Kidney capillary endothelial cell (primary cell): ENCODE measurements at regions not wholly inside any gene's neighbourhood (a gene's known extent, or its start where the extent isn't known, plus 50 kb on each side); places are given as distances from the start of the nearest gene placed in this dataset.
A peak's percentile ranks its signal among the peaks of the same experiment; 100 is the strongest.

Experiments
- DNase-seq: peaks from one replicate; pipeline ENCODE4 v3.0.0-alpha.2; 2018; ENCODE audit warnings: low spot score

DNA sequence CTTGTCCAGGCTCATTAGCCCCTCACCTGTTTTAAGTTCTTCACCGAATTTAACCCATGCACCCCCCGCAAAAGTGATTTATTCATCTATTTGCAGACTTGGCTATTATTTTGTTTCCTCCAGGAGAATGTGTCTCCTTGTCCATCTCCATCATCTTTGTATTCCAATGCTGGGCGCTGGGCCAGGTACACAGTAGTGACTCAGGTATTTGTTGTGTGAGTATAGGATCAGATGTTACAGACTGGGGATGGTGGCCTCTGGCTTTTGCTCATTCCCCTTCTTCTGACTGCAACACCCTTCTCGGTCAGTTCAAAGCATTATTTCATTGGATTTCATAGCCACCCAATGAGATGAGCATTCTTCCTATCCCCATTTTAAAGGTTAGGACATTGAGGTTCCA lies 408.2 kb downstream of the MN1 start:
- DNase-seq: no peak

DNA sequence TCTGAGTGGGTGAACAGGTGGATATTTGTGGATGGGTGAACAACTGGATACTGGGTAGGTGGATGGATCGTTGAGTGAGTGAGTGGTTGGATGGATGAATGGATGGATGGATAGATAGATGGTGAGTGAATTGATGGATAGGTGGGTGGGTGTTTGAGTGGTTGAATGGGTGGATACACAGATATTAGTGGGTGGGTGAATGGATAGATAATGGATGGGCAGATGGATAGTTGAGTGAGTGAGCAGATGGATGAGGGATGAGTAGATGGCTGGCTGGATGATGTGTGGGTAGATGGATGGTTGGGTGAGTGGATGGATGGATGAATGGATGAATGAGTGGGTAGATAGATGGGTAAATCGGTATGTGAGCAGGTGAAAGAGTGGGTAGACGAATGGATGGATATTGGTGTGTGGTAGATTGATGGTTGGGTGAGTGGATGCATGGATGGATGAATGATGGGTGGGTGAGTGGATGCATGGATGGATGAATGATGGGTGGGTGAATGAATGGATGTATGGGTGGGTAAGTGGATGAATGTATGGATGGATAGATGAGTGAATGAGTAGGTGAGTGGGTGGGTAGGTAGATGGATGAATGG lies 406.7 kb downstream of the MN1 start:
- no peak for DNase-seq

DNA sequence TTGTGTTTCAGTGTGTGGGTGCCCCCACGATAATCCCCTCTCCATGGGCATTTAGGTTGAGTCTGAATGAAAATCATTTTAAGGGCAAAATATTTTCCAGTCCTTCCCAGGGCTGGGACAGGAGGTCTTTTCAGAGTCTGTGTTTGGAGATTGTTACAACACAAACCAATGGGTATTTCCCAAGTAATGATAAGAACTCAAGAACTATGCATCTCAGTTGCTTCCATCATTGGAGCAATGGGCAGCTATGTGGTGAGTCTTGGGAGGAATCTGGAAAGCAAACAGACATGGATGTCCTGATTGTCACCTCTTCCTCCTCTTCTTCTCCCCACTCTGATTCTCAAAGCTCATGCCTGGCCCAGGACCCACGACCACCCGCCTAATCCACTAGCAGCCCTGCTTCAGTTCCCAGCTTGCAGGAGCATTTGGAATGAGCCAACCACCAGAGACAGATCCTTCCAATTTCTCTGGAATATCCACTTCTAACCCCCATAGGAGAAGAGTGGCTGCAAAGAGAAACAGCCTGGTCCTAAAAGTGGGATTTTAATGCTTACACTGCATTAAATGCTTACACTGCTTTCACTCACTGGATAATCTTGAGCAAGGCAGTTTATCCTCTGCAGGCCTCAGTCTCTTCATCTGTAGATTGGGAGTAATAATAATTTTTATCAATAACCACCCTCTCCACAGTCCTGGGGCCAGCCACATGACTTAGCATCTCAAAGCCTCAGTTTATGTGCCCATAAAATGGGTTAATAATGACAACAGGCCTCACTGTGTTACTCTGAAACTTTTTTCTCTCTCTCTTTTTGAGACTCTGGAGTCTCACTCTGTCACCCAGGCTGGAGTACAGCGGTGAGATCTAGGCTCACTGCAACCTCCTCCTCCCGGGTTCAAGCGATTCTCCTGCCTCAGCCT lies 404.3 kb downstream of the MN1 start:
- no peak for DNase-seq

DNA sequence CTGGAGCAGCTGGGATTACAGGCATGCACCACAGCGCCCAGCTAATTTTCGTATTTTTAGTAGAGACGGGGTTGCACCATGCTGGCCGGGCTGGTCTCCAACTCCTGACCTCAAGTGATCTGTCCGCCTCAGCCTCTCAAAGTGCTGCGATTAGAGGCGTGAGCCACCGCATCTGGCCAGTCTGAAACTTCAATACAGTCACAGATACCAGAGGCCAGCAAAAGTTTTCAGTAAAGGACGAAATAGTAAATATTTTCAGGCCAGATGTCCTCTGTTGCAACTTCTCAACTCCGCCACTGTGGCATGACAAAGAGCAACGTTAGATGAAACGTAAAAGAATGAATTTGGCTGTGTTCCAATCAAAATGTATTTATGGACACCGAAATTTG lies 403.6 kb downstream of the MN1 start:
- DNase-seq: no peak

DNA sequence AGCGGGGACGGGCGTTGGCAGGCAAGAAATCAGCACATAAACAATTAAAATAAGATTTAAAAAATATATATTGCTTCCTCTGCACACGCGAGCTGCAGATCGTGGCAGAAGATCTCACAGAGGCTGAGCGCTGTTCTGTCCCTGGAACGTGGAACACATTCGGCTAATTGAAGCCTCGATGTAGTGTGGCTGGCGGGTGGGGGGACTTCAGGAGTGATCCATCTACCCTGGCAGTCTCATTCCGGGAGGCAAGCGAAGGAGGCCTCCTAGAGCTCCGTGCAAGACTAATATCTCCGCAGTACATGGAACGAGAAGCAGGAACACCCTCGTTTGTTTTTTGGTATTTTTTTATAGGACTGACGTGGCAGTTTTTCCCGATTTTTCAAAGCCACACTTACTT lies 402.4 kb downstream of the MN1 start:
- no peak for DNase-seq

DNA sequence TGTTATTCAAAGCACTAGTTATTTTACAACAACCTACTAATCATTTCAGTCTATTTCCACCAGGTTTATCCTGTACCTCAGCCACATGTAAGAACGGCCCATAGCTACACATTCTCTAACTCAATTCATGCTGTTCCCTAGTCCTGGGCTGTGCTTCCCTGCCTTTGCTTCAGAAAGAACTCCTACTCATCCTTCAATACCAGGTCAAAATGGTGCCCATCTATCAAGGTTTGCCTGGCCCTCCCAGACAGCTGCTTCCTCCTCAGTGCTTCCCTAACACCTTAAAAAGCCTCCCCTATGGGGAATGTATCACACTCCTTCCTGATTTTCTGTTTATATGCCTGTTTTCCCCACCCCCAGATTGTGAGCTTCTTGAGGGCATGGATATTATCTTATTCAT lies 400.7 kb downstream of the MN1 start:
- DNase-seq: no peak

DNA sequence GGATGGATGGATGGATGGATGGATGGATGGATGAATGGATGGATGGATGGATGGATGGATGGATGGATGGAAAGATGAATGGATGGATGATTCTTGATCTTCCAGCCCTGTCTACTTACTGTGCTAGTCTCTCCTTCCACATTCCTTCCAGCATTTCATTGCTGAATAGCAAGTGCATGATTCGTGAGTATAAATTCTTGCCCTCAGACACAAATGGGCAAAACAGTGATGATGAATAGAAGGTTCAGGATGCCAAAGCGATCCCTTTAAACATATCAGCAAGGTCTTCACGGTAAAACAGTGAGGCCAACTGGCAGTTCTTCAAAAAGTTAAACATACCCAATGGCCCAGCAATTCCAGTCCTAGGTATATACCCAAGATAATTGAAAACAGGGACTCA lies 400.2 kb downstream of the MN1 start:
- DNase-seq: no peak

DNA sequence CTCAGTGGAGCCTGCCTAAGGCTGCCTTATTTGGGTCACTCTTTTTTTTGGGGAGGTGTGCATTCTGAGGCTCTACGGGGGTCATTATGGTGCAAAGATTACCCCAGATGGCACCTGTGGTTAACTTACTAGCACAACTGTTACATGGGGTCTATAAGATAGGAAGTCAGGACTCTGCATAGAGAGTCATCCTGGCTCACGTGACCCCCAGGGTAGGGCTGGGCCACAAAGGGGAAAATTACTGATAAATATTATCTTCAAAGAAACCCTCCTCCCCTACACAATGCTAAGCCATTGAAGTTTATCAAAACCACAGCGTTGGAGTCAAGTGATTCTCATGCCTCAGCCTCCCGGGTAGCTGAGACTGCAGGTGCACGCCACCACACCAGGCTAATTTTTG lies 397.1 kb downstream of the MN1 start:
- no peak for DNase-seq

DNA sequence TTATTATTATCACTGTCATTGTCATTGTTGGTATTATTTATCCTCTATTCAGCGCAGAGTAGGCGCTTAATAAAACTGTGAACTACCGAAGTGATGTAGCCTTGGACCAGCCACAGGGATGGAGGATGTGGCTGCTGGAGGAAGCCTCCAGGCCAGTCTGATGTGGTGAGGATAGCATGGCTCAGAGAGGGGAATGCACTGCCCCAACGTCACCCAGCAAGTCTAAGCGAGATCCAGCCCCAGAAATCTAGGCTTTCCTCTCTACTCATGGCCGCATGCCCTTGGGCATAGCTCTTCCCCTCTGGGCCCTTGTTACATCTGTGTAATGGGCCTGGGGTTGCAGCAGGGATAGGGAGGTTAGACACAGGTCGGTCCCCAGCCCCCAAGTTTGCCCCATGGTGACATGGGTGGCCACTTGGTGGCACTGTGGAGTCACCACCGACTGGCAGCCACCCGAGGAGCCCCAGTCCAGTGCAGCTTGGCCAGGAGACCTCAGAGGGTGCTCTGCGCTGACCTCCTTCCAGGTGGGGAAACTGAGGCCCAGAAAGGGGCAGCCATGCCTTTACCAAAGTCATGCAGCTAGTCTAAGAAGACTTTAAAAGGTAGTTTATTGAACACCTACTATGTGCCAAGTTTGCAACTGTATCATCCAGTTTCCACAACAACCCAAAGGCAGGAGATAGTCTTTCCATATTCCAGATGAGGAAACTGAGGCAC lies 395.7 kb downstream of the MN1 start:
- DNase-seq: peak; percentile 42

DNA sequence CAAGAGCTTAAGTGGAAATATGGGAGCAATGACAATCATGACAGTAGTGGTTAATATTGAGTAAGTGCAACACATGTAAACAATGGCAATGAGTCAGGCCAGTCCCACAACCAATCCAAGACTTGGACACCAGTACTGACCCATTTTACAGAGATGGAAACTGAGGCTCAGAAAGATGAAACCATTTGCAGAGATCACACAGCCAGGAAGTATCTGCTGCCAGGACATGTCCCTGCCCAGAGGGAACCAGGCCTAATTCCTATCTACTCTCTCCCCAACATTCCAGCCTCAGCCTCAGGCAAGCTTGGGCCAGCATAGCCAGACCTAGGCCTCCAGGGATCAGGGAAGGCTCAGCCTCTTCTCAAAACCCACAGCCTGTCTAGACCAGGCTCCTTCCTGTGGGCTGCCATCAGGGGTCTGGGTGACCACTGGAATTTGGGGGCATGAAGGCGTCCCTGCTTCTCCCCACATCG lies 395.1 kb downstream of the MN1 start:
- DNase-seq: no peak

DNA sequence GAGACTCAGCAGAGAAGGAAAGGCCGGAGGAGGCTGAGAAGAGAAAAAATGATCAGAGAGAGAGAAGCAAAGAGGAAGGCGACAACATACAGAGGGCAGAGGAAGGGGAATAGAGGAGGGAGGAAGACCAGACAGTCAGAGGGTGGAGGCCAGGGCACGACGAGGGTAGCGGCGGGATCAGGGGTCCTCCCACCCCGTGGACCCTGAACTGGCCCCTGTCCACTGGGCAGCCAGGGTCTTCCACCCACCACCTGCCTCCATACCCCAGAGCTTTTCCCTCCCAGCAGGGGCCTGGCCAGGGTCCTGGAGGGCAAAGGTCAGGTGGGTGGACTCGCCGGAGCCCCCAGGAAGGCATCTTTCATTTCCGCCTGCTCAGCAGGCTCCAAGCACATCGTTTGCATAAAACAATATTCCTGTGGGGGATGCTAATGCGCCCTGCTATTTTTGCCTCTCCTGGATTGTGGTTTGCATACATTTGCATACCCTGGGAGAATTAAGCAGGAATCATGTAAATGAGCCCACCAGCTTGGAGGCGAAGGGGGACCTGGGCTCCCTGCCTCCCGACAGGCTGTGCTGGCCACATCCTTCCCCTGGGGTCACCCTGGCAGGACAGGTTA lies 394.1 kb downstream of the MN1 start:
- no peak for DNase-seq

DNA sequence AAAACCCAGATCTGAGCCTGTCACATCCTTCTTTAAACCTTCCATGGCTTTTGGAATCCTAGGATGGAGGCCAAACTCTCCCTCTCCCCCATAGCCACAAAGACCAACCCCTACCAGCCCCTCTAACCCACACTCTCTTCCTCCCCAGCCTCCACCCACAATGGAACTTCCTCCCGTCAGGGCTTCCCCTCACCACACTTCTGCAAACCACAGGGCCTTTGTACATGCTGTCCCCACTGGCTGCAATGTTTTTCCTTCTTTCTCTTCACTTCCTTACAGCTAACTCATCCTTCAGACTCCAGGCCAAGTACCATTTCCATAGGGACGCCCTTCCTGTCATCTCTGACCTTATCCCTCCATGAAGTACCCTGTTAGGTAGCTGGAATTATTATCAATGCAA lies 393.5 kb downstream of the MN1 start:
- DNase-seq: no peak

DNA sequence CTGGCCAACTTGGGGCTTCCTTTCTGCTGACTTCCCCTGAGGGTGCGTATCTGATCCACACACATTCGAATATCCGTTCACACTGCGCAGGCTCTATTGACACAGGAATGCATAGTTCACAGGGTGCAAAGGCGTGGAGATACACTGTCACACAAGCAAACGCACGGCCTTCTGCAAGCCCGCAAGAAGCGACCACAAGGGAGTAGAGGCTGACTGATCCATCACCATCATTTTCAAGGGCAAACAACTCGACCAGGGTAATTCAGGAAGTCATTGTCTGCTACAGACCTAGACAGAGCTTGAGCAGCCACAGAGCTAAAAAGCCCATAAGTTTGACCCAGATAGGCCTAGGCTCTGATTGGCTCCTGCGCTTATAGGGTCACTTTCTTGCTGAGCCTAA lies 392.3 kb downstream of the MN1 start:
- peak; percentile 30 for DNase-seq

DNA sequence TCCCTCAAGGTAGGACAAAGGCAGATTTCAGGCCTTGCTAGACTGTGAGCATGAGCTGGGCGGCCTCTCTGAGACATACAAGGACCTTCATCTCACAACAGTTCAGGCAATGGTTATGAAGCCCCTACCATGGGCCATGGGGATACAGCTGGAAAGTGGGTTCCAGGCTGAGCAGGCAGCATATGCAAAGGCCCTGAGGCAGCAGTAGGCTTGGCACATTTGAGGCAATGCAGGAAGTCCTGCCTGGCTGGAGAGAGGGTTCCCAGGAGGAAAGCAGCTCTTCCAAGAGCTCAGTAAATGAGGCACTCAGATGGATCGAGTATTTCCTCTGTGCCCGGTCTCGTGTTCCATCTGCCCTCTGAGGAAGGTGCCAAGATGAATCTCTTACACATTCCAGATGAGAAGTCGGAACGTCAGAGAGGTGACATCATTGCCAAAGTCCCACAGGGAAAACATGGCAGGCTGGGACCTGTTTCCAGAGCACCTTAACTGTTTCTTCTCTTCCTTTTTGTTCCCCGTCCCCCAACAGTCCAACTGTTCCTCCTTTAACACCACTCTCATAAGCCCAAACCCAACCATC lies 388.6 kb downstream of the MN1 start:
- no peak for DNase-seq

DNA sequence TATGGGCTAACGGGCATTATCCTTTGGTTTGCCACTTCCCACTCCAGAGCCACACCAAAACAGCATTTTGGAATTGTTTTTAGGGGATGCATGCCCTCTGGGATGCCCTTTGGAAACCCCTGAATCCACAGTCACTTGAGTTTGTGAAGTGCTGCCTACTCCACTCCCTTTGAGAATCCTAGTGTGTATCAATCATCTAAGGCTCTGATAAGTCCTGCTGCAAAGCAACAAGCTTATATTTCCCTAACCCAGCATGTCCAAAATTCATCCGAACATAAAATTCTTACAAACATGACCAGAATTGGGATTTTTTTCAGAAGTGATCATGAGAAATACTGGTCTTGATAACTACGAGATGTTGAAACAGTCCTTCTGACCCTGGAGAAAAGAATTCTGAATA lies 387.9 kb downstream of the MN1 start:
- no peak for DNase-seq

DNA sequence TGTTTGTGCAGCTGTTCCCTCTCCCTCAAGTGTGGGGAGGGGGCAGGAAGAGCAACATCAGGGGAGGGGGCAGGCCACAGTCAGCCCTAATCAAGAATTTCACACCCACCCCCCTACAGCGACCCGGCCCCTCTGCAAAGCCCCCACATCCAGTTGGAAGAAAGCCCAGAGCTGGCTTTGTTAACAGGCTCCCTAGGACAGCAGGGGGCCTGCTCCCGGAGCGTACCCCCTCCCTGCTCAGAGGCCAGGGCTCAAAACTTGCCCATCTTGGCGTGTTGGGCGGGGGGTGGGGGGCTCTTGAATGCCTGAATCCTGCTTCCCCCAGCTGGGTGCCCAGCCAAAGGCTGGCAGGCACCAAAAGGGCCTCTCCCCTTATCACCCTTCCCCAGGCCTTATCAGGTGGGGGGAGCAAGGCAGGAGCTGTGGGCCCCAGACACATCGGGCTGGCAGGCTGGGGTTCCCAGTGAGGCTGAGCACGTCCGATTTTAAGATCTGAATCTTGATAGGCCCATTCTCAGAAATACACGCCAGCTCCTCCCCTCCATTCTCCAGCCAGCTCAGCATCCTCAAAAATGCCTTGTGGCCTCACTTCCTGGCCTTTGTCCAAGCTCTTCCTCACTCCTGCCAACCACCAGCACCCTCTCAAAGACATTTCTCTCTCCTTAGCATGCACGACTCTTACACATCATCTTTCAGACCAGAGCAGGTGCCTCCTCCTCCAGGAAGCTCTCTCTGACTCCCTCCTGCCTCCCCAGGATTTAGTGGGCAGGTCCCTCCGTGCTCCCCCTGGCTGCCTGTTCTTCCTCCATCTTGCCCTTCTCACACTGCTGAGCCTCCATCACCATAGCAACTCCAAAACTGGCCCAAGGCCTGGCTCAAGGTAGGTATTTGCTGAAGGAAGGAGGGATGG lies 384.8 kb downstream of the MN1 start:
- DNase-seq: peak; percentile 30

DNA sequence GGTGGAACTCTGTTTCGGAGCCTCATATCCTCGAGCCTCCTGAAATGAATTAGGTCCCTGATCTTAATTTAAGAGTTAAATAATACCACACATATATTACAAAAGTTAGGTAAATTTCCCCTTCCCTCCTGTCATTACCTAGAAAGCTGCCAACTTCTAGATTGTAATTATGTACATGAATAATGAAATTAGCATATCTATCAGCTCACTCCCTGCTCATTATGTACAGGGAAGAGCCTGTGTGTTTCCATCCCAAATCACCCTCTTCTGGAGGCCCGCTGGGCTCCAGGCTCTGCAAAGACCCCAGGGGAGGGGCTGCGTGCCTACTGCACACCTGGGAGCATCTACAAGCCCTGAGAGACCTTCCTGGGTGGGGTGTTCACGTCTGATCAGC lies 384.1 kb downstream of the MN1 start:
- DNase-seq: no peak

DNA sequence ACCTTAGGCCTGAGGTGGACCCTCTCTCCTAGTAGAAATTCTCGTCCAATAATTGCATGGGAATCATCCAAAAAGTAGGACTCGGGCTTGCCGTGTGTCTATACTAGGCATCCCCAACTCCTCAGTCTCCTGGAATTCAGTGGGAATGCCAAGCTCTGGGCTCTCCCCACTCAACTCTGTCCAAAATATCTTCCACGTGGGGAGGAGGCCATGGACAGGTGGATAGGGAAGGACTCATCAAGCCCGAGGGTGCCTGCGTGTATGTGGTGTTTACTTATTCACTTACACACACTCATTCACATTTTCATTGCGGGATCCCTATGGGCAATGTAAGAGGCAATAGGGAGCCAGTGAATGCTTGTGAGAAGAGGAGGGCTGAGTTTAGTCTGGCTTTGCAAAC lies 383.3 kb downstream of the MN1 start:
- no peak for DNase-seq

DNA sequence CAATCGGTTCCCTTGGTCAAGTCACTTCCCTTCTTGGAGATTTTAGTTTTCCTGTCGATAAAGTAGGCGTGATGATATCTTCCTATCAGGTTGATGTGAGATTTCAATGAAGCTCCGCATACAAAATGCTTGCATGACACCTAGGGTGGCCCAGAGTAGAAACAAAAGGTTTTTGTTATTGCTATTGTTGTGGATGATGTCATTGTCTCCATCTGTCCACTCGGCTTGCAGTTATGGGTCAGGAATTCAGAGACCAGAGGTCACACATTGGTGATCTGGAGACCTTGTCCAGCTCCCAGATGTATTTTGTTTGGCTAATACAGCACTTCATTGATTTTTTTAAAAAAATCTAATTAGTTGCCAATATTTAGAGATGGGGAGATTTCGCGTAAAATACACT lies 382.1 kb downstream of the MN1 start:
- no peak for DNase-seq

DNA sequence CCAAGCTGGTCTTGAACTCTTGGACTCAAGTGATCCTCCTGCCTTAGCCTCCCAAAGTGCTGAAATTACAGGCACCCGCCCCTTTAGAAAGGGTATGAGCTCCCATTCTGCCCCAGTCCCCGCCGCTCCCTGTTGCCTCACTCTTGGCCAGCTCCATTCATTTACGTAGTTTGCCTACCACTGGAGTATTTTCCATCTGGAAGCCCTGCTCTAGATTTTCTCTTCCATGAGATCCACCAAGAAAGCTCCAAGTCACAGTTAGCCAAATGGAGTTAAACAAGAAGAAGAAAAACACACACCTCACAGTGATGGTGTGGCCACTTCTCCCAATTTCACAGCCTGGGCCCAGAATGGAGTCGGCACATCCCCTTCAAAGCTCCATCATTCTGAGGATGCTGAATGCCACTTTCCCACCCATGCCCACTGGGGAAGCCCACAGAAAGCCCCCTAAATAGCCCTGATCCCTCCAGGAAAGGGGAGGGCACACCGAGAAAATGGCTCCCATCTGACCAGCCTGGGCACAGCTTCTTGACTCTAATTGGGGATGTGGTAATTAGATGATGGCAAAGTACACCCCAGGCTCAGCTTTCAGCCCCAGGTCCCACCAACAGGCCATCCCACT lies 381.2 kb downstream of the MN1 start:
- DNase-seq: no peak
